Activated T-cell treated with anti-CD3 and anti-CD28 coated beads, Interleukin-2, amount 50 U/mL, for 24 hours (primary cell): ENCODE measurements at regions not wholly inside any gene's neighbourhood (a gene's known extent, or its start where the extent isn't known, plus 50 kb on each side); places are given as distances from the start of the nearest gene placed in this dataset.
A peak's percentile ranks its signal among the peaks of the same experiment; 100 is the strongest.
"Not testable (repeated sequence)": the region's sequence is repeated elsewhere in the genome, so short reads cannot be mapped to it uniquely, and the experiment has no call there.

Experiments
- DNase-seq: peaks from one replicate; pipeline ENCODE4 v3.0.0-alpha.2; 2020
- H3K27ac Mint-ChIP-seq: 2 replicates; pipeline ENCODE4 v1.8.0; 2020; ENCODE audit warnings: mild to moderate bottlenecking, mixed read lengths
- H3K27me3 Mint-ChIP-seq: 2 replicates; pipeline ENCODE4 v1.8.0; 2020; ENCODE audit warnings: mixed read lengths
- H3K36me3 Mint-ChIP-seq: 2 replicates; pipeline ENCODE4 v1.8.0; 2020; ENCODE audit warnings: low read depth, mixed read lengths
- H3K4me1 Mint-ChIP-seq: 2 replicates; pipeline ENCODE4 v1.8.0; 2020; ENCODE audit warnings: low read depth, mixed read lengths
- H3K4me3 Mint-ChIP-seq: 2 replicates; pipeline ENCODE4 v1.8.0; 2020; ENCODE audit warnings: mild to moderate bottlenecking, moderate library complexity, mixed read lengths
- H3K9me3 Mint-ChIP-seq: 2 replicates; pipeline ENCODE4 v1.8.0; 2020; ENCODE audit warnings: mixed read lengths

DNA sequence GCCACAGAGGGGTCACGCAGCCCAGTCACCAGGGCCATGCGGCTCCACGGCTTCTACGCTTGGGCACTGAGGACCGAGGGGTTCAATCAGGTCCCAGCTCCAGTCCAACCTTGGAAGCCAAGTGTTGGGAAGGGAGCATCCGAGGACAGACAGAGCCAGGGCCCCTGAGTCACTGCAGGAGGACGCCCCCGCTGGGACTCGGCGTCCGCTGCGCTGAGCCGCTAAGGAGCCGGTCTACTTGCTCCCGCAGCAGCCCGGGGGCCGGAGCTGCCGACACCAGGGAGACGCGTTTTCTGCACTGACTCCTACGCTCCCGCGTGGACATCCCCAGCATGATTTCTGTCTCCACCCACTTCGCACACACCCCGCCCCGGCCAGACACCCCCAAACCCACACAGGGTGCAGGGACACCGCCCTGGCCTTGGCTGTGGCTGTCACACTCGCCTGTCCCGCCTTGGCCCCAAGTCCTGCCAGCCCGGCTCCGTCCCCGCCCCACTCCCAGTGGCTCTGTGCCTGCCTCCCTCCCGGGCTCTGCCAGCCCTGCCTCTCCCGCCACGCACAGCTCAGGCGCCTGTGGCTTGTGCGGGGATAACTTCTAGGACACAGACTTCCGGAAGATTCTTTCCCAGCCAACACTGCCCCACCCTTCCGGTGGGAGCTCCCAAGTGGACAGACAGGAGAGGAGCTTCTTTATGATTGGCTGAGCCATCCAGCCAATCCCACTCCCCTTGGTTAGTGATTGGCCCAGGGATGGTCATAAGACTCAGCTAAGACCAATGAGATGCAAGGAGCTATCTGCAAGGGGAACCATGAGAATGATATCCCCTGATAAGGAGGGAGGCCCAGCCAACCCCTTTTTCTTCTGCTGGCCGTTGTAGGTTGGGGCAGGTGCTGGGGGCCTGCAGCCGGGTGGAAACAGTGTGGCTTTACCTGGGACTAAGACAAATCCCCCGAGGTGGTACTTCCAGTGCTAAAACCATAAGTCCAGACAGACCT is 118.9 kb upstream of the SFSWAP start:
- Mint-ChIP-seq H3K27me3 (no peaks in the 10 kb centered on the region), H3K4me1 (peaks cover 12% of the 10 kb centered on the region), H3K9me3 (no peaks in the 10 kb centered on the region), H3K27ac (no peak overlapping the region), H3K4me3 (no peak overlapping the region), H3K36me3 (no peaks in the 10 kb centered on the region)
- no peak for DNase-seq

DNA sequence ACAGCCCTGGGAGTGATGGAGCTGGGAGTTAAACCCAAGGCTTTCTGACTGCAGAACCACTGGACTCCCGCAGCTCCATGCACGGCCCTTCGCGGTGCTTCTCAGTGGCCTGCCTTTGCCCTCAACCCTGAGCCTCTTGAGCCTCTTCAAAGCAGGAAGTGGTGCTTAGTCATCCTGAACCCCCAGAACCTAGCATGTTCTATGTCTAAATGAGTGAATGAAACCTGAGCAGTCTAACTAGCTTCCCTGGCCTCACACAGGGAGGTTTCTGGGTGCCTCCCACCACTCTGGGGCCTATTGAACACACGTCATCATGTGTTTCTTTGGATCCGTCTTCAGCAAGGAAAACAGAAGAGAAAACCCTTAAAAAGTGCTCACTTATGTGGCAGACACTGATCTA is 117.9 kb upstream of the SFSWAP start:
- peaks cover 12% of the 10 kb centered on the region for H3K4me1 Mint-ChIP-seq
- H3K27ac Mint-ChIP-seq = no peak overlapping the region
- no peak for DNase-seq

DNA sequence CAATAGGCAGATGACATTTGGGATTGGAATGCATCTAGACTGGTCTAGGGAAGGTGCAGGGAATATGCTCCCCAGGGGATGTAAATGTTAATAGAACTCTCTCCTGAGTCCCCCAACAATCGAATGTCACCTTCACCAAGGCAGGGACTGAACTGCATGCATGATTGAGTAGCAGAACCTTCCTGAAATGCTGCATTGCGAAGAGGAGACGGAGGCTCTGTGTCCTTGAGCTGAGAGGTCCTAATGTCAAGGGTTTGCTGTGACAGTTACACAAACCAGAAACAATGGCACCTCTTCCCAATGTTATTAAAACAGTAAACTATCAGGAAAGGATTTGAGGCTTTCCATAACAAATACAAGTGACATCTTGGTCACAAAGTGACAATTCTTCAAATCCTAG is 117.5 kb upstream of the SFSWAP start:
- no peak for DNase-seq
- H3K27me3 Mint-ChIP-seq = no peaks in the 10 kb centered on the region
- no peaks in the 10 kb centered on the region for H3K9me3 Mint-ChIP-seq
- H3K27ac Mint-ChIP-seq = no peak overlapping the region
- H3K36me3 Mint-ChIP-seq = no peaks in the 10 kb centered on the region
- H3K4me3 Mint-ChIP-seq = no peak overlapping the region
- H3K4me1 Mint-ChIP-seq = peaks cover 12% of the 10 kb centered on the region

More for the DNA sequence above, 117.9 kb upstream of the SFSWAP start:
- Mint-ChIP-seq H3K27me3 (no peaks in the 10 kb centered on the region), H3K4me3 (no peak overlapping the region), H3K36me3 (no peaks in the 10 kb centered on the region), H3K9me3 (no peaks in the 10 kb centered on the region)

DNA sequence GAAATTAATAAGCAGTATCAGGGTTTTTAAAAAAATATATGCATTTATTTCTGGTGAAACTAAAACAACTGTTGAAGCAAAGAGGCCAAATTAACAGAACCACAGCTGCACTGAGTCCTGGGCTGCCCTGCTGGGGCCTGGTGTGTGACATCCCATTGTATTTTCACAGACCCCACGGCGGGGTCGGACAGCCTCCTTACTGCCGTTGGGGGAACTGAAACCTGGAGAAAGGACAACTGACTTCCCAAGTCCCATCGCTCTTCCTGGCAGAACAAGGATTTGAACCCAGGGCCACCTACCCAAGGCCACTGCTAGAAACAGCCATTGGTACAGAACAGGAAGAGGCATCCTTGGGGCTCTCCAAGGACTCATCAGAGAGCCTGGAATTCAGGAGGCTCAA is 114.8 kb upstream of the SFSWAP start:
- peaks cover 16% of the 10 kb centered on the region for H3K4me1 Mint-ChIP-seq
- no peaks in the 10 kb centered on the region for H3K27me3 Mint-ChIP-seq
- no peak for DNase-seq
- no peak overlapping the region for H3K4me3 Mint-ChIP-seq
- no peak overlapping the region for H3K27ac Mint-ChIP-seq
- no peaks in the 10 kb centered on the region for H3K36me3 Mint-ChIP-seq
- no peaks in the 10 kb centered on the region for H3K9me3 Mint-ChIP-seq

DNA sequence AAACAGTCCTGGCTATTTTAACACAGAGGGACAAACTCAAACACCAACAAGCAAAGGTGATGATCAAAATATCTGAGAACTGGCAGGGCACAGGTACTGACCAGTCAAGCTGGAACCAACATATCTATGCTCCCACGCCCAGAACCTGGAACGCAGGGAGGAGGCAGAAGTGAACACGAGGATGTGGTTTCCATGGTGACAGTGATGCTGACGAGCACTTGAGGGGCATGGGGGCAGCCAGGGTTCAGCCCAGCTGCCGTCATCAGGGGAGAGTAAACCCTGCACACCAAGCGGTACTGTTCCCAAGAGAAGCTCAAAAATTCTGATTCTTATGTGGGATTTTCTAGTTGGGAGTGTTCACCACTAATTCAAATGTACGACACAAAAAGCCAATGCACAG is 113.6 kb upstream of the SFSWAP start:
- no peak overlapping the region for H3K4me3 Mint-ChIP-seq
- no peak overlapping the region for H3K27ac Mint-ChIP-seq
- no peaks in the 10 kb centered on the region for H3K9me3 Mint-ChIP-seq
- no peak for DNase-seq
- peaks cover 16% of the 10 kb centered on the region for H3K4me1 Mint-ChIP-seq
- H3K27me3 Mint-ChIP-seq = no peaks in the 10 kb centered on the region
- H3K36me3 Mint-ChIP-seq = no peaks in the 10 kb centered on the region

- no peak for DNase-seq
- H3K36me3 Mint-ChIP-seq = no peaks in the 10 kb centered on the region
- no peaks in the 10 kb centered on the region for H3K27me3 Mint-ChIP-seq
- peaks cover 17% of the 10 kb centered on the region for H3K4me1 Mint-ChIP-seq
- no peak overlapping the region for H3K27ac Mint-ChIP-seq
- H3K9me3 Mint-ChIP-seq = no peaks in the 10 kb centered on the region
- H3K4me3 Mint-ChIP-seq = no peak overlapping the region
Measured at GRCh38 chr12:131598717-131599116, 112.2 kb upstream of the SFSWAP start.

GRCh38 chr12:131599190-131600159 is 111.4 kb upstream of the SFSWAP start:
- Mint-ChIP-seq H3K4me3 (no peak overlapping the region), H3K4me1 (peaks cover 24% of the 10 kb centered on the region), H3K9me3 (no peaks in the 10 kb centered on the region), H3K27ac (no peak overlapping the region), H3K36me3 (no peaks in the 10 kb centered on the region), H3K27me3 (no peaks in the 10 kb centered on the region)
- no peak for DNase-seq

DNA sequence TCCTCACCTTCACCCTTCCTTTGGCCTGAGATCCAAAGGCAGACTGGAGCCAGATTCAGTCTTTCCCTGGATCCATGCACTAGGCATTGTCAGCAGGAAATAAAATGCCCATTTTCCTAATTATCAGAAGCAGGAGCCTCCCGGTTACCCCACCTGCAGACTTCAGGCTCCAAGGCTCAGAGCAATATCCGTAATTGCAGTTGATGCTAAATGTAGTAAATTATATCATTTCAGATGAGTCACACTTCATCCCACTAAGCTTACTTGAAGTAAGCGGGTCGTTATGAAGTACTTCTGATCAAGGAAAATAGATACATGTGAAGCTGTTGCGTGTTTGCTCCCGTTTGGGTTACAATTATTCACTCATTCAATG is 110.7 kb upstream of the SFSWAP start:
- H3K27ac Mint-ChIP-seq = no peak overlapping the region
- H3K4me3 Mint-ChIP-seq = no peak overlapping the region
- DNase-seq = no peak
- peaks cover 31% of the 10 kb centered on the region for H3K4me1 Mint-ChIP-seq
- H3K9me3 Mint-ChIP-seq = no peaks in the 10 kb centered on the region
- no peaks in the 10 kb centered on the region for H3K27me3 Mint-ChIP-seq
- no peaks in the 10 kb centered on the region for H3K36me3 Mint-ChIP-seq

- not testable (repeated sequence) for H3K4me3 Mint-ChIP-seq, H3K27ac Mint-ChIP-seq, H3K36me3 Mint-ChIP-seq, H3K27me3 Mint-ChIP-seq, H3K9me3 Mint-ChIP-seq, DNase-seq
- peaks cover 44% of the 10 kb centered on the region for H3K4me1 Mint-ChIP-seq
Measured at GRCh38 chr12:131601499-131601898, 109.4 kb upstream of the SFSWAP start.

GRCh38 chr12:131603106-131603938 is 107.6 kb upstream of the SFSWAP start:
- Mint-ChIP-seq H3K27ac (peak overlapping the region; percentile 59), H3K9me3 (no peaks in the 10 kb centered on the region), H3K4me1 (peaks cover 56% of the 10 kb centered on the region), H3K4me3 (peak overlapping the region; percentile 59), H3K27me3 (no peaks in the 10 kb centered on the region), H3K36me3 (no peaks in the 10 kb centered on the region)
- DNase-seq = no peak

GRCh38 chr12:131603939-131604795 is 106.7 kb upstream of the SFSWAP start:
- Mint-ChIP-seq H3K9me3 (no peaks in the 10 kb centered on the region), H3K27me3 (no peaks in the 10 kb centered on the region), H3K36me3 (no peaks in the 10 kb centered on the region), H3K4me1 (peaks cover 62% of the 10 kb centered on the region), H3K4me3 (peak overlapping the region; percentile 59), H3K27ac (peak overlapping the region; percentile 40)
- DNase-seq = peak; percentile 44

DNA sequence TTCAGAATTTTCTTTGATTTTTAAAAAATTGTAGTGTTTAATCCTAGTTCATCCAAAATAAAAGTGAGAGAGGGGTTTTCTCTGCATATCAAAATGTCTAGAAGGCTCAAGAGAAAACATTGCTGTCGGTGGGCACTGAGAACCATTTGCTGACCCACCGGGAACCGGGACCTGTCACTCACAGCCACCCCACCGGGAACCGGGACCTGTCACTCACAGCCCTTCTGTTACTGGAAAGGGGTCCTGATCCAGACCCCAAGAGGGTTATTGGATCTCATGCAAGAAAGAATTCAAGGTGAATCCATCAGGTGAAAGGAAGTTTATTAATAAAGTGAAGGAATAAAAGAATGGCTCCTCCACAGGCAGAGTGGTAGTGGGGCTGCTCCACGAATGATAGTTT is 106.0 kb upstream of the SFSWAP start:
- no peak overlapping the region for H3K4me3 Mint-ChIP-seq
- peaks cover 68% of the 10 kb centered on the region for H3K4me1 Mint-ChIP-seq
- no peaks in the 10 kb centered on the region for H3K27me3 Mint-ChIP-seq

GRCh38 chr12:131605304-131605829 is 105.5 kb upstream of the SFSWAP start:
- Mint-ChIP-seq H3K4me3 (no peak overlapping the region), H3K36me3 (no peaks in the 10 kb centered on the region), H3K27ac (no peak overlapping the region), H3K9me3 (no peaks in the 10 kb centered on the region), H3K27me3 (no peaks in the 10 kb centered on the region), H3K4me1 (peaks cover 68% of the 10 kb centered on the region)
- no peak for DNase-seq

More for the DNA sequence above, 106.0 kb upstream of the SFSWAP start:
- no peak overlapping the region for H3K27ac Mint-ChIP-seq
- no peak for DNase-seq
- no peaks in the 10 kb centered on the region for H3K36me3 Mint-ChIP-seq
- no peaks in the 10 kb centered on the region for H3K9me3 Mint-ChIP-seq
